NB4 (cell line): ENCODE measurements at regions not wholly inside any gene's neighbourhood (a gene's known extent, or its start where the extent isn't known, plus 50 kb on each side); places are given as distances from the start of the nearest gene placed in this dataset.

ENCODE experiments used
- MYC ChIP-seq: IDR thresholded peaks from 2 replicates; pipeline ENCODE4 v1.6.1; 2011; ENCODE audit warnings: low read depth, low read length
- POLR2A ChIP-seq: IDR thresholded peaks from 2 replicates; pipeline ENCODE4 v1.6.1; 2011; ENCODE audit warnings: mild to moderate bottlenecking; ENCODE audit not compliant: insufficient read length; ENCODE audit errors: extremely low read depth
- TF ChIP-seq, protein P1 (sequence below): IDR thresholded peaks from one replicate; pipeline ENCODE4 v1.5.1; 2012; ENCODE audit warnings: low read depth, low read length
- TF ChIP-seq, protein P2 (sequence below): IDR thresholded peaks from 2 replicates; pipeline ENCODE4 v1.6.1; 2011; ENCODE audit warnings: low read depth, low read length

DNA sequence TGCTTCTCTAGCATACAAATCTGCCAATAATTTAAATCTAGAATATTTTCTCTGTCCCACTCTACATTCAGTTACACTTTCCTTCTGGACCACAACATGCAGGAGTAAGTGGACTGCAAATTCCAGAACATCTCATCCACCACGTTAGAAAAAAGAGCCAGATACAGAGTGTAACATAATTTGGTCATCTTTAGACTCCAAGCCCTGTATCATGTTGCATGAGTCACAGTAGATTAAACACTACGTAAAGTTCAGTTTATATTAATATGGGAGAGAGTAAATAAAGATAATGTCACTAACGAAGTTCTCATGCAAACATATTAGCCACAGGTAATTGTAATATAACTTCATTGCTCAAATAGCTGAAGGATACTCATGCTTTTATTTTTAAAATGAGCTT, 327.0 kb downstream of the C6orf118 start:
- TF ChIP-seq, protein P1, sequence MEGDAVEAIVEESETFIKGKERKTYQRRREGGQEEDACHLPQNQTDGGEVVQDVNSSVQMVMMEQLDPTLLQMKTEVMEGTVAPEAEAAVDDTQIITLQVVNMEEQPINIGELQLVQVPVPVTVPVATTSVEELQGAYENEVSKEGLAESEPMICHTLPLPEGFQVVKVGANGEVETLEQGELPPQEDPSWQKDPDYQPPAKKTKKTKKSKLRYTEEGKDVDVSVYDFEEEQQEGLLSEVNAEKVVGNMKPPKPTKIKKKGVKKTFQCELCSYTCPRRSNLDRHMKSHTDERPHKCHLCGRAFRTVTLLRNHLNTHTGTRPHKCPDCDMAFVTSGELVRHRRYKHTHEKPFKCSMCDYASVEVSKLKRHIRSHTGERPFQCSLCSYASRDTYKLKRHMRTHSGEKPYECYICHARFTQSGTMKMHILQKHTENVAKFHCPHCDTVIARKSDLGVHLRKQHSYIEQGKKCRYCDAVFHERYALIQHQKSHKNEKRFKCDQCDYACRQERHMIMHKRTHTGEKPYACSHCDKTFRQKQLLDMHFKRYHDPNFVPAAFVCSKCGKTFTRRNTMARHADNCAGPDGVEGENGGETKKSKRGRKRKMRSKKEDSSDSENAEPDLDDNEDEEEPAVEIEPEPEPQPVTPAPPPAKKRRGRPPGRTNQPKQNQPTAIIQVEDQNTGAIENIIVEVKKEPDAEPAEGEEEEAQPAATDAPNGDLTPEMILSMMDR = no peak
- TF ChIP-seq POLR2A (no peak), MYC (no peak)
- TF ChIP-seq, protein P2, sequence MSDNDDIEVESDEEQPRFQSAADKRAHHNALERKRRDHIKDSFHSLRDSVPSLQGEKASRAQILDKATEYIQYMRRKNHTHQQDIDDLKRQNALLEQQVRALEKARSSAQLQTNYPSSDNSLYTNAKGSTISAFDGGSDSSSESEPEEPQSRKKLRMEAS = no peak
